ENCODE measurements at regions not wholly inside any gene's neighbourhood (a gene's known extent, or its start where the extent isn't known, plus 50 kb on each side); places are given as distances from the start of the nearest gene placed in this dataset.

GRCh38 chrX:10032147-10032546 lies 65.0 kb downstream of the CLDN34 start:
- peaks cover 0 to 2% of the 10 kb centered on the region in 2 experiments for H3K36me3 ChIP-seq (ENCODE audit: control insufficient read depth in 1 of 2, insufficient read depth in 2 of 2, low read length in 2 of 2)
- H3K4me3 ChIP-seq (ENCODE audit: low read depth, low read length) = no peak overlapping the region
- peak overlapping the region; percentile 2 for H4K91ac ChIP-seq (ENCODE audit: low read depth, low read length)
- no peak overlapping the region for H3K4me2 ChIP-seq (ENCODE audit: low read length)
- no peak overlapping the region for H2BK120ac ChIP-seq (ENCODE audit: insufficient read depth, low read length, poor library complexity)
- H4K12ac ChIP-seq (ENCODE audit: low read depth, low read length) = no peak overlapping the region
- DNase-seq = no peak
- no peak overlapping the region for H4K8ac ChIP-seq (ENCODE audit: low read depth, low read length)
- H3K23ac ChIP-seq (ENCODE audit: low read length) = no peak overlapping the region
- H2BK12ac ChIP-seq (ENCODE audit: low read length) = no peak overlapping the region
- no peaks in the 10 kb centered on the region for H3K79me1 ChIP-seq (ENCODE audit: low read length)
- peaks cover 8 to 10% of the 10 kb centered on the region in 2 experiments for H3K4me1 ChIP-seq (ENCODE audit: control insufficient read depth in 1 of 2, insufficient read depth in 2 of 2, low read length in 2 of 2)
- no peaks in the 10 kb centered on the region for H3K9me3 ChIP-seq (ENCODE audit: insufficient read depth, low read depth, low read length)
- no peaks in the 10 kb centered on the region for H3K27me3 ChIP-seq (ENCODE audit: insufficient read depth, low read length)
- H2AFZ ChIP-seq (ENCODE audit: insufficient read depth, low read length, poor library complexity) = no peak overlapping the region
- H2AK5ac ChIP-seq (ENCODE audit: low read length) = no peak overlapping the region
- H3K18ac ChIP-seq (ENCODE audit: low read length) = no peak overlapping the region
- no CpG with 5 or more reads among the region's 4 CpGs for WGBS (ENCODE audit: extremely low coverage, insufficient coverage, insufficient read length)
- peaks cover 2% of the 10 kb centered on the region for H3K79me2 ChIP-seq (ENCODE audit: control insufficient read depth, insufficient read depth, low read length, poor library complexity)
- H3K9ac ChIP-seq (ENCODE audit: low read length) = no peak overlapping the region
- peak overlapping the region; percentile 72 for H3K4ac ChIP-seq (ENCODE audit: low read depth, low read length)
- H3K27ac ChIP-seq (ENCODE audit: low read depth, low read length) = peak overlapping the region; percentile 10
- no peak overlapping the region for H3K14ac ChIP-seq (ENCODE audit: low read length)
- no peak overlapping the region for H2BK5ac ChIP-seq (ENCODE audit: low read depth, low read length, poor library complexity)

- Histone ChIP-seq H4K91ac (ENCODE audit: low read depth, low read length) (no peak overlapping the region), H2AFZ (ENCODE audit: insufficient read depth, low read length, poor library complexity) (no peak overlapping the region), H3K27me3 (ENCODE audit: insufficient read depth, low read length) (no peaks in the 10 kb centered on the region), H3K4me1 (ENCODE audit: control insufficient read depth in 1 of 2, insufficient read depth in 2 of 2, low read length in 2 of 2) (peaks cover 8 to 10% of the 10 kb centered on the region in 2 experiments), H4K12ac (ENCODE audit: low read depth, low read length) (no peak overlapping the region), H3K4ac (ENCODE audit: low read depth, low read length) (no peak overlapping the region), H2BK5ac (ENCODE audit: low read depth, low read length, poor library complexity) (no peak overlapping the region), H3K36me3 (ENCODE audit: control insufficient read depth in 1 of 2, insufficient read depth in 2 of 2, low read length in 2 of 2) (no peaks in the 10 kb centered on the region), H2AK5ac (ENCODE audit: low read length) (no peak overlapping the region), H3K79me2 (ENCODE audit: control insufficient read depth, insufficient read depth, low read length, poor library complexity) (no peaks in the 10 kb centered on the region), H4K8ac (ENCODE audit: low read depth, low read length) (no peak overlapping the region), H2BK12ac (ENCODE audit: low read length) (no peak overlapping the region), H3K79me1 (ENCODE audit: low read length) (no peaks in the 10 kb centered on the region), H3K9ac (ENCODE audit: low read length) (no peak overlapping the region), H3K9me3 (ENCODE audit: insufficient read depth, low read depth, low read length) (no peaks in the 10 kb centered on the region), H3K14ac (ENCODE audit: low read length) (no peak overlapping the region), H3K27ac (ENCODE audit: low read depth, low read length) (no peak overlapping the region), H2BK120ac (ENCODE audit: insufficient read depth, low read length, poor library complexity) (no peak overlapping the region), H3K4me3 (ENCODE audit: low read depth, low read length) (no peak overlapping the region), H3K4me2 (ENCODE audit: low read length) (no peak overlapping the region), H3K18ac (ENCODE audit: low read length) (no peak overlapping the region), H3K23ac (ENCODE audit: low read length) (no peak overlapping the region)
- peak in 1 of 2 donors; percentile 24 for DNase-seq
- no CpG with 5 or more reads among the region's 7 CpGs for WGBS (ENCODE audit: extremely low coverage, insufficient coverage, insufficient read length)
Observed at GRCh38 chrX:10033375-10034007, 66.3 kb downstream of the CLDN34 start.

GRCh38 chrX:10034740-10035260 lies 67.6 kb downstream of the CLDN34 start:
- H3K18ac ChIP-seq (ENCODE audit: low read length) = no peak overlapping the region
- no peak overlapping the region for H3K27ac ChIP-seq (ENCODE audit: low read depth, low read length)
- H2BK5ac ChIP-seq (ENCODE audit: low read depth, low read length, poor library complexity) = no peak overlapping the region
- no peak overlapping the region for H2BK120ac ChIP-seq (ENCODE audit: insufficient read depth, low read length, poor library complexity)
- no peak overlapping the region for H2AK5ac ChIP-seq (ENCODE audit: low read length)
- H3K4ac ChIP-seq (ENCODE audit: low read depth, low read length) = no peak overlapping the region
- H2AFZ ChIP-seq (ENCODE audit: insufficient read depth, low read length, poor library complexity) = no peak overlapping the region
- H3K27me3 ChIP-seq (ENCODE audit: insufficient read depth, low read length) = no peaks in the 10 kb centered on the region
- H3K9me3 ChIP-seq (ENCODE audit: insufficient read depth, low read depth, low read length) = no peaks in the 10 kb centered on the region
- WGBS (ENCODE audit: extremely low coverage, insufficient coverage, insufficient read length) = no CpG with 5 or more reads among the region's 8 CpGs
- H2BK12ac ChIP-seq (ENCODE audit: low read length) = no peak overlapping the region
- H3K23ac ChIP-seq (ENCODE audit: low read length) = no peak overlapping the region
- no peak overlapping the region for H4K91ac ChIP-seq (ENCODE audit: low read depth, low read length)
- DNase-seq = no peak
- no peak overlapping the region for H3K9ac ChIP-seq (ENCODE audit: low read length)
- no peak overlapping the region for H3K4me2 ChIP-seq (ENCODE audit: low read length)
- H3K79me2 ChIP-seq (ENCODE audit: control insufficient read depth, insufficient read depth, low read length, poor library complexity) = no peaks in the 10 kb centered on the region
- H3K79me1 ChIP-seq (ENCODE audit: low read length) = no peaks in the 10 kb centered on the region
- H3K36me3 ChIP-seq (ENCODE audit: control insufficient read depth in 1 of 2, insufficient read depth in 2 of 2, low read length in 2 of 2) = no peaks in the 10 kb centered on the region
- H3K14ac ChIP-seq (ENCODE audit: low read length) = no peak overlapping the region
- H4K8ac ChIP-seq (ENCODE audit: low read depth, low read length) = no peak overlapping the region
- no peak overlapping the region for H3K4me3 ChIP-seq (ENCODE audit: low read depth, low read length)
- no peak overlapping the region for H4K12ac ChIP-seq (ENCODE audit: low read depth, low read length)
- peaks cover 8 to 10% of the 10 kb centered on the region in 2 experiments for H3K4me1 ChIP-seq (ENCODE audit: control insufficient read depth in 1 of 2, insufficient read depth in 2 of 2, low read length in 2 of 2)

- WGBS (ENCODE audit: extremely low coverage, insufficient coverage, insufficient read length) = no CpG with 5 or more reads among the region's 6 CpGs
- no peak overlapping the region for H3K14ac ChIP-seq (ENCODE audit: low read length)
- no peak overlapping the region for H3K9ac ChIP-seq (ENCODE audit: low read length)
- H3K36me3 ChIP-seq (ENCODE audit: control insufficient read depth in 1 of 2, insufficient read depth in 2 of 2, low read length in 2 of 2) = peaks cover 0 to 2% of the 10 kb centered on the region in 2 experiments
- no peak overlapping the region for H3K23ac ChIP-seq (ENCODE audit: low read length)
- no peak overlapping the region for H2AK5ac ChIP-seq (ENCODE audit: low read length)
- no peak overlapping the region for H2BK120ac ChIP-seq (ENCODE audit: insufficient read depth, low read length, poor library complexity)
- no peaks in the 10 kb centered on the region for H3K27me3 ChIP-seq (ENCODE audit: insufficient read depth, low read length)
- no peak overlapping the region for H2BK12ac ChIP-seq (ENCODE audit: low read length)
- H3K79me2 ChIP-seq (ENCODE audit: control insufficient read depth, insufficient read depth, low read length, poor library complexity) = no peaks in the 10 kb centered on the region
- no peak overlapping the region for H2AFZ ChIP-seq (ENCODE audit: insufficient read depth, low read length, poor library complexity)
- H4K8ac ChIP-seq (ENCODE audit: low read depth, low read length) = no peak overlapping the region
- H3K4me1 ChIP-seq (ENCODE audit: control insufficient read depth in 1 of 2, insufficient read depth in 2 of 2, low read length in 2 of 2) = peaks cover 2 to 7% of the 10 kb centered on the region in 2 experiments
- H4K91ac ChIP-seq (ENCODE audit: low read depth, low read length) = no peak overlapping the region
- H4K12ac ChIP-seq (ENCODE audit: low read depth, low read length) = no peak overlapping the region
- H3K4ac ChIP-seq (ENCODE audit: low read depth, low read length) = no peak overlapping the region
- H3K27ac ChIP-seq (ENCODE audit: low read depth, low read length) = no peak overlapping the region
- H3K9me3 ChIP-seq (ENCODE audit: insufficient read depth, low read depth, low read length) = no peaks in the 10 kb centered on the region
- H3K4me3 ChIP-seq (ENCODE audit: low read depth, low read length) = no peak overlapping the region
- H3K18ac ChIP-seq (ENCODE audit: low read length) = no peak overlapping the region
- no peak for DNase-seq
- H2BK5ac ChIP-seq (ENCODE audit: low read depth, low read length, poor library complexity) = no peak overlapping the region
- no peak overlapping the region for H3K4me2 ChIP-seq (ENCODE audit: low read length)
- H3K79me1 ChIP-seq (ENCODE audit: low read length) = peaks cover under 1% of the 10 kb centered on the region
Observed at GRCh38 chrX:10038585-10038984, 71.4 kb downstream of the CLDN34 start.

All from trophoblast cell (in vitro differentiated cells and primary cell).